ENCODE measurements at regions not wholly inside any gene's neighbourhood (a gene's known extent, or its start where the extent isn't known, plus 50 kb on each side); places are given as distances from the start of the nearest gene placed in this dataset.

DNA sequence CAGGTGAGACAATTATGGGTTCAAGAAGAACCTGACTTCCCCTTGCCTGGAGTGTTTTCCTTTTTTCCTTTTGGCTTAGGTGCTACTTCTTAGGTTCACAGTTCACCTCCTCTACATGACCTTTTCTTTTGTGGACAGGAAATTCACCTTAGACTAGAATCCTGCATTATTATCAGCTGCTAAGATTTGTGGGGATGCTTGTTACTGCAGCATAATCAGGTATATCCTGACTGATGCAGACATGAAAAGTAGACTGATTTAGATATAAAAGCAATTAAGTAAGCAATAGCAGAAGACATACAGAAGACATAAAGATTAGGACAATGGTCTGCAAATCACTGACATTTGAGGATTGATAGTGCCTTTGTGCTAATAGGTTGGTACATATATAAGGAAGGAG, 168.3 kb downstream of the SALL1 start:
- Histone ChIP-seq H3K9ac (replicated peaks; ENCODE audit: extremely low read depth, insufficient read depth, low read length) (no peak overlapping the region), H3K9me3 (replicated peaks; ENCODE audit: control insufficient read depth, insufficient read depth, low read length) (no peaks in the 10 kb centered on the region), H3K36me3 (ENCODE audit: control insufficient read depth in 2 of 2, extremely low read depth in 1 of 2, insufficient read depth in 2 of 2, low read length in 2 of 2) (no peaks in the 10 kb centered on the region), H3K4me2 (ENCODE audit: insufficient read depth, low read length) (no peak overlapping the region), H3K27ac (ENCODE audit: insufficient read depth, low read depth, low read length) (no peak overlapping the region), H3K79me2 (ENCODE audit: control insufficient read depth, insufficient read depth, low read length) (no peaks in the 10 kb centered on the region), H4K20me1 (replicated peaks; ENCODE audit: control insufficient read depth, extremely low read depth, insufficient read depth, low read length) (no peaks in the 10 kb centered on the region), H3K27me3 (ENCODE audit: control insufficient read depth in 2 of 2, insufficient read depth in 2 of 2, low read length in 2 of 2) (no peaks in the 10 kb centered on the region), H2AFZ (ENCODE audit: low read depth, low read length) (no peak overlapping the region), H3K4me3 (replicated peaks in 1 of 3; ENCODE audit: insufficient read depth in 1 of 3, low read depth in 1 of 3, low read length in 3 of 3) (no peak overlapping the region), H3K9me1 (replicated peaks; ENCODE audit: control insufficient read depth, extremely low read depth, insufficient read depth, low read length) (no peaks in the 10 kb centered on the region), H3K4me1 (ENCODE audit: control insufficient read depth, extremely low read depth, insufficient read depth, low read length) (no peaks in the 10 kb centered on the region)
- dilution Hi-C loops (cut with MboI; ENCODE audit: extremely low pct_ligation_motif_present, low sequenced_read_pairs): no loop called here
- DNase-seq (ENCODE audit: low read depth, low spot score) (no peak), FAIRE-seq (no peak)
- ChIA-PET POLR2A (no interaction called here), CTCF (no interaction called here)
- no TSS peak for BruUV-seq (replicated peaks)
- intact Hi-C loops (cut with micrococcal nuclease): no loop called here
- TF ChIP-seq MYC (IDR thresholded peaks at IDR 0.05; ENCODE audit: low read depth, low read length) (no peak), POLR2AphosphoS5 (IDR thresholded peaks at IDR 0.05; ENCODE audit: insufficient read depth, low read depth, low read length) (no peak), GATA2 (IDR thresholded peaks at IDR 0.05; ENCODE audit: insufficient read depth, insufficient read length, low read depth, low read length) (no peak), FOS (IDR thresholded peaks at IDR 0.05; ENCODE audit: borderline replicate concordance, insufficient read depth, low read length) (no peak), JUN (IDR thresholded peaks at IDR 0.05; ENCODE audit: borderline replicate concordance, insufficient read depth, insufficient read length, low read depth) (no peak), POLR2A (IDR thresholded peaks at IDR 0.05; ENCODE audit: low read depth, low read length) (no peak), EZH2 (IDR thresholded peaks at IDR 0.05; ENCODE audit: borderline replicate concordance, low read depth, low read length, severe bottlenecking) (no peak)
- TF ChIP-seq, protein P1, sequence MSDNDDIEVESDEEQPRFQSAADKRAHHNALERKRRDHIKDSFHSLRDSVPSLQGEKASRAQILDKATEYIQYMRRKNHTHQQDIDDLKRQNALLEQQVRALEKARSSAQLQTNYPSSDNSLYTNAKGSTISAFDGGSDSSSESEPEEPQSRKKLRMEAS (IDR thresholded peaks at IDR 0.05; ENCODE audit: insufficient read depth, insufficient read length): no peak
- TF ChIP-seq, protein P2, sequence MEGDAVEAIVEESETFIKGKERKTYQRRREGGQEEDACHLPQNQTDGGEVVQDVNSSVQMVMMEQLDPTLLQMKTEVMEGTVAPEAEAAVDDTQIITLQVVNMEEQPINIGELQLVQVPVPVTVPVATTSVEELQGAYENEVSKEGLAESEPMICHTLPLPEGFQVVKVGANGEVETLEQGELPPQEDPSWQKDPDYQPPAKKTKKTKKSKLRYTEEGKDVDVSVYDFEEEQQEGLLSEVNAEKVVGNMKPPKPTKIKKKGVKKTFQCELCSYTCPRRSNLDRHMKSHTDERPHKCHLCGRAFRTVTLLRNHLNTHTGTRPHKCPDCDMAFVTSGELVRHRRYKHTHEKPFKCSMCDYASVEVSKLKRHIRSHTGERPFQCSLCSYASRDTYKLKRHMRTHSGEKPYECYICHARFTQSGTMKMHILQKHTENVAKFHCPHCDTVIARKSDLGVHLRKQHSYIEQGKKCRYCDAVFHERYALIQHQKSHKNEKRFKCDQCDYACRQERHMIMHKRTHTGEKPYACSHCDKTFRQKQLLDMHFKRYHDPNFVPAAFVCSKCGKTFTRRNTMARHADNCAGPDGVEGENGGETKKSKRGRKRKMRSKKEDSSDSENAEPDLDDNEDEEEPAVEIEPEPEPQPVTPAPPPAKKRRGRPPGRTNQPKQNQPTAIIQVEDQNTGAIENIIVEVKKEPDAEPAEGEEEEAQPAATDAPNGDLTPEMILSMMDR (IDR thresholded peaks at IDR 0.05; ENCODE audit: extremely low read depth in 1 of 2, insufficient read depth in 1 of 2, low read depth in 1 of 2, low read length in 2 of 2): no peak

All from endothelial cell of umbilical vein (primary cell).